Tibial nerve (tissue), 4 donors: ENCODE measurements at regions not wholly inside any gene's neighbourhood (a gene's known extent, or its start where the extent isn't known, plus 50 kb on each side); places are given as distances from the start of the nearest gene placed in this dataset.

Experiments used
- DNase-seq, 2 donors: peaks; one replicate each; pipeline ENCODE4 v3.0.0-alpha.2; 2019; ENCODE audit warnings: low spot score in 2 of 2
- H3K27ac ChIP-seq, 4 donors: fragments of 200-600 bp; sonication (generic) in 3 of 4; one replicate each; pipeline ENCODE4 v1.5.1; 2017 to 2019; ENCODE audit warnings: mild to moderate bottlenecking in 1 of 4
- H3K27me3 ChIP-seq, 2 donors: fragments of 200-600 bp; sonication (generic) in 1 of 2; one replicate each; pipeline versions ENCODE4 v1.5.1 to v1.6.0; 2017 to 2019
- H3K36me3 ChIP-seq, 3 donors: fragments of 200-600 bp; sonication (generic); one replicate each; pipeline ENCODE4 v1.5.1; 2018 to 2019
- H3K4me1 ChIP-seq, 4 donors: fragments of 200-600 bp; sonication (generic) in 3 of 4; one replicate each; pipeline ENCODE4 v1.5.1; 2017 to 2019
- H3K4me3 ChIP-seq, 4 donors: fragments of 200-600 bp; sonication (generic) in 3 of 4; one replicate each; pipeline ENCODE4 v1.5.1; 2017 to 2019; ENCODE audit warnings: mild to moderate bottlenecking in 1 of 4, moderate library complexity in 1 of 4
- H3K9me3 ChIP-seq, 4 donors: fragments of 200-600 bp; sonication (generic) in 3 of 4; one replicate each; pipeline ENCODE4 v1.5.1; 2017 to 2019
- EP300 ChIP-seq, 2 donors: sonication (generic); formaldehyde crosslinking; IDR thresholded peaks; one replicate each; pipeline ENCODE4 v1.6.1; 2017; ENCODE audit warnings: antibody characterized with exemption in 2 of 2, mild to moderate bottlenecking in 1 of 2
- POLR2A ChIP-seq, 2 donors: fragments of 450-650 bp; IDR thresholded peaks; one replicate each; pipeline ENCODE4 v1.6.1; 2017; ENCODE audit warnings: antibody characterized with exemption in 2 of 2, mild to moderate bottlenecking in 2 of 2, moderate library complexity in 2 of 2
- WGBS, 2 donors: methylation state at CpG; one replicate each; pipeline ENCODE4 v1.1.5; 2018; 5-methylcytosine and 5-hydroxymethylcytosine counted together
- TF ChIP-seq, protein P1 (sequence below), 5 experiments: fragments of 200-600 bp in 3 of 5; fragments of 450-650 bp in 2 of 5; sonication (generic) in 3 of 5; IDR thresholded peaks; one replicate each; pipeline ENCODE4 v1.5.1; 2016 to 2019; ENCODE audit warnings: antibody characterized with exemption in 5 of 5, mild to moderate bottlenecking in 3 of 5, moderate library complexity in 2 of 5

- DNase-seq, result no peak
- TF ChIP-seq, protein P1, sequence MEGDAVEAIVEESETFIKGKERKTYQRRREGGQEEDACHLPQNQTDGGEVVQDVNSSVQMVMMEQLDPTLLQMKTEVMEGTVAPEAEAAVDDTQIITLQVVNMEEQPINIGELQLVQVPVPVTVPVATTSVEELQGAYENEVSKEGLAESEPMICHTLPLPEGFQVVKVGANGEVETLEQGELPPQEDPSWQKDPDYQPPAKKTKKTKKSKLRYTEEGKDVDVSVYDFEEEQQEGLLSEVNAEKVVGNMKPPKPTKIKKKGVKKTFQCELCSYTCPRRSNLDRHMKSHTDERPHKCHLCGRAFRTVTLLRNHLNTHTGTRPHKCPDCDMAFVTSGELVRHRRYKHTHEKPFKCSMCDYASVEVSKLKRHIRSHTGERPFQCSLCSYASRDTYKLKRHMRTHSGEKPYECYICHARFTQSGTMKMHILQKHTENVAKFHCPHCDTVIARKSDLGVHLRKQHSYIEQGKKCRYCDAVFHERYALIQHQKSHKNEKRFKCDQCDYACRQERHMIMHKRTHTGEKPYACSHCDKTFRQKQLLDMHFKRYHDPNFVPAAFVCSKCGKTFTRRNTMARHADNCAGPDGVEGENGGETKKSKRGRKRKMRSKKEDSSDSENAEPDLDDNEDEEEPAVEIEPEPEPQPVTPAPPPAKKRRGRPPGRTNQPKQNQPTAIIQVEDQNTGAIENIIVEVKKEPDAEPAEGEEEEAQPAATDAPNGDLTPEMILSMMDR (IDR thresholded peaks at IDR 0.05), result no peak
- TF ChIP-seq EP300 (IDR thresholded peaks at IDR 0.05) (no peak), POLR2A (IDR thresholded peaks at IDR 0.05) (no peak)
- Histone ChIP-seq H3K4me3 (no peak overlapping the region), H3K36me3 (no peaks in the 10 kb centered on the region), H3K27me3 (no peaks in the 10 kb centered on the region), H3K27ac (no peak overlapping the region), H3K9me3 (no peaks in the 10 kb centered on the region), H3K4me1 (no peaks in the 10 kb centered on the region)
- 88 to 90% methylated on average over 2 of the region's 2 CpGs for WGBS, 2 donors
These were observed 798.8 kb downstream of the C12orf50 start for GRCh38 chr12:87230441-87230840.

GRCh38 chr12:87227162-87227561 lies 802.0 kb downstream of the C12orf50 start:
- Histone ChIP-seq H3K4me3 (no peak overlapping the region), H3K27me3 (no peaks in the 10 kb centered on the region), H3K4me1 (no peaks in the 10 kb centered on the region), H3K27ac (no peak overlapping the region), H3K36me3 (no peaks in the 10 kb centered on the region), H3K9me3 (no peaks in the 10 kb centered on the region)
- TF ChIP-seq POLR2A (IDR thresholded peaks at IDR 0.05), result no peak
- 82 to 83% methylated on average over 3 of the region's 3 CpGs for WGBS, 2 donors
- DNase-seq, result no peak

DNA sequence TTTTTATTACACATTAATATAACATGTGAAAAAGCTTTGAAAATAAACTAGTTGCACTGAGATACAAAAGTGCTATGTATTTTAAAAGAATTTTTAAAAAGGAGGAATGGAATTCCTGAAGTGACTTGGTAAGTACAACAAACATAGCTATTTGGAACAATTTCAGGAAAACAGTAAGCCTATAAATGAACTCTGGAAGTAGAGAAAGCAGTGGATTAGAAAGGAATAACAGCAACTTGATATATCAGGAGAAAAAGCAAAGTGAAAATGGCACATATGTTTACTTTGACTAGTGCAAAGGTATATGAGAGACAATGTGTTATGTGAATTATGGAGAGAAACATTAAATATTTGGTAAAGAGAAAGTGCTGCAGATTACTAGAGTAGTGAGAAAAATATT lies 811.7 kb downstream of the C12orf50 start:
- Histone ChIP-seq H3K4me1 (peaks cover 0 to 13% (median 0%) of the 10 kb centered on the region in 4 donors), H3K36me3 (no peaks in the 10 kb centered on the region), H3K27me3 (no peaks in the 10 kb centered on the region), H3K27ac (no peak overlapping the region), H3K9me3 (no peaks in the 10 kb centered on the region), H3K4me3 (no peak overlapping the region)
- TF ChIP-seq POLR2A (IDR thresholded peaks at IDR 0.05) (no peak), EP300 (IDR thresholded peaks at IDR 0.05) (no peak)
- TF ChIP-seq, protein P1 (IDR thresholded peaks at IDR 0.05), result no peak
- no peak for DNase-seq

DNA sequence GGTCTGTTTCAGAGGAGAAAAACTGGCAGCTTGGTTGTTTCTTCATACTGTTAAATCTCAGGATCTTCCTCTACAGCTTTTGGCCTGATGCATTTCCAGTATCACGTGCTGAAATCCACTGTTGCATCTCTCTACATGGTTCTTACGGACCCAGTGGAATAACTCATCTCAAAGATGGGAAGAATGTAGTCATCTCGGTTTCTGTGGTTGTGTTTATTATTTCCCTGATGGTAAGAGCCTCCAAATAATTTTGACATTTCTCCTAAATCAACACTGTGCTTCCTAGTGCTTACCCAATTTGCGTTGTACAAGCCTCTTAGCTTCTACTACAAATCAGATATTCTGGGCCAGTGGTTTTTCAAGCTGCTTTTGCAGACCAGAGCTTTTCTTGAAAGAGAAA lies 812.8 kb downstream of the C12orf50 start:
- WGBS, 2 donors, result 30 to 38% methylated on average over 4 of the region's 4 CpGs
- TF ChIP-seq EP300 (IDR thresholded peaks at IDR 0.05), result peak in 1 of 2 donors; percentile 67
- no peak for TF ChIP-seq POLR2A (IDR thresholded peaks at IDR 0.05)

GRCh38 chr12:87202189-87202588 lies 827.0 kb downstream of the C12orf50 start:
- DNase-seq, result no peak
- Histone ChIP-seq H3K4me1 (no peaks in the 10 kb centered on the region), H3K36me3 (no peaks in the 10 kb centered on the region), H3K27ac (no peak overlapping the region), H3K4me3 (no peak overlapping the region), H3K27me3 (no peaks in the 10 kb centered on the region), H3K9me3 (peaks cover 0 to 25% (median 0%) of the 10 kb centered on the region in 4 donors)
- no peak for TF ChIP-seq POLR2A (IDR thresholded peaks at IDR 0.05)
- no peak for TF ChIP-seq EP300 (IDR thresholded peaks at IDR 0.05)
- TF ChIP-seq, protein P1 (IDR thresholded peaks at IDR 0.05), result no peak
- WGBS, 2 donors, result 58 to 64% methylated on average over 2 of the region's 2 CpGs

More for the DNA sequence above, 812.8 kb downstream of the C12orf50 start:
- no peaks in the 10 kb centered on the region for H3K27me3 ChIP-seq
- peaks cover 0 to 13% (median 0%) of the 10 kb centered on the region in 4 donors for H3K4me1 ChIP-seq
- H3K9me3 ChIP-seq, result no peaks in the 10 kb centered on the region
- H3K27ac ChIP-seq, result no peak overlapping the region
- DNase-seq, result peak in 1 of 2 donors; percentile 43
- no peaks in the 10 kb centered on the region for H3K36me3 ChIP-seq
- H3K4me3 ChIP-seq, result no peak overlapping the region

GRCh38 chr12:87201598-87201997 lies 827.6 kb downstream of the C12orf50 start:
- no peak overlapping the region for H3K4me3 ChIP-seq
- H3K27me3 ChIP-seq, result no peaks in the 10 kb centered on the region
- TF ChIP-seq, protein P1 (IDR thresholded peaks at IDR 0.05), result no peak
- TF ChIP-seq EP300 (IDR thresholded peaks at IDR 0.05) (no peak), POLR2A (IDR thresholded peaks at IDR 0.05) (no peak)
- no peaks in the 10 kb centered on the region for H3K4me1 ChIP-seq
- no peaks in the 10 kb centered on the region for H3K36me3 ChIP-seq
- no peak for DNase-seq
- H3K9me3 ChIP-seq, result peaks cover 0 to 19% (median 0%) of the 10 kb centered on the region in 4 donors
- H3K27ac ChIP-seq, result no peak overlapping the region
